A549 (cell line): ENCODE measurements at regions not wholly inside any gene's neighbourhood (a gene's known extent, or its start where the extent isn't known, plus 50 kb on each side); places are given as distances from the start of the nearest gene placed in this dataset.

Source experiments
- ATAC-seq, 2 experiments: fragments of 200-7000 bp in 1 of 2; fragments of >200 bp in 1 of 2; cut with Nextera tagmentation in 1 of 2; cut with Tn5 transposase in 1 of 2; 3 replicates each; pipeline versions ENCODE4 v1.8.0 to v1.9.1; 2018 to 2020; ENCODE audit warnings: mild to moderate bottlenecking in 1 of 2, moderate library complexity in 1 of 2
- CTCF ChIA-PET: fragments of 300-600 bp; sonication (Branson Sonifier 250); formaldehyde crosslinking; extraction: SDS; loops from one replicate; lab custom pipeline; 2021; ENCODE audit warnings: antibody characterized with exemption, inconsistent platforms; lab: Yijun Ruan, JAX
- POLR2A ChIA-PET: fragments of 350-600 bp; formaldehyde crosslinking; extraction: SDS; loops from one replicate; lab custom pipeline; 2021; ENCODE audit warnings: antibody characterized with exemption, inconsistent platforms; lab: Yijun Ruan, JAX
- DNase-seq, 2 experiments: peaks; one replicate each; pipeline versions ENCODE4 v3.0.0 to v3.0.0-alpha.2; 2011 to 2016; ENCODE audit warnings: low read depth in 1 of 2, low spot score in 1 of 2
- FAIRE-seq: peaks from 2 replicates; lab custom pipeline; 2011; peaks lifted over from hg19 to GRCh38; lab: Jason Lieb, UNC
- H3K27ac ChIP-seq, 2 experiments: fragments of >200 bp; sonication (Bioruptor Twin); formaldehyde crosslinking; 3 replicates each; pipeline ENCODE4 v1.5.1; 2016 to 2017
- H3K4me1 ChIP-seq: fragments of >200 bp; sonication (Bioruptor Twin); formaldehyde crosslinking; 3 replicates; pipeline ENCODE4 v1.6.1; 2016
- H3K4me2 ChIP-seq: fragments of >200 bp; sonication (Bioruptor Twin); formaldehyde crosslinking; 3 replicates; pipeline ENCODE4 v1.6.1; 2016
- H3K4me3 ChIP-seq: fragments of >200 bp; sonication (Bioruptor Twin); formaldehyde crosslinking; 3 replicates; pipeline ENCODE4 v1.5.1; 2016
- H3K9me3 ChIP-seq: fragments of >200 bp; sonication (Bioruptor Twin); formaldehyde crosslinking; 3 replicates; pipeline ENCODE4 v1.6.1; 2016
- CBX8 ChIP-seq: fragments of 200-600 bp; sonication (generic); IDR thresholded peaks from 2 replicates; pipeline ENCODE4 v1.6.1; 2016
- CEBPB ChIP-seq, 2 experiments: fragments of >200 bp in 1 of 2; sonication (Bioruptor Twin) in 1 of 2; formaldehyde crosslinking in 1 of 2; IDR thresholded peaks; 2 replicates each; pipeline ENCODE4 v1.6.1; 2012 to 2016
- EP300 ChIP-seq, 2 experiments: fragments of >200 bp; sonication (Bioruptor Twin); formaldehyde crosslinking; IDR thresholded peaks; 2 replicates in 1 of 2; 3 replicates in 1 of 2; pipeline ENCODE4 v1.6.1; 2016 to 2017
- FOSL2 ChIP-seq, 2 experiments: fragments of 450-650 bp in 1 of 2; fragments of >200 bp in 1 of 2; sonication (Bioruptor Twin) in 1 of 2; formaldehyde crosslinking; IDR thresholded peaks; 2 replicates each; pipeline versions ENCODE4 v1.5.0 to v1.6.1; 2016 to 2020; ENCODE audit warnings: mild to moderate bottlenecking in 1 of 2, moderate library complexity in 1 of 2
- FOXS1 ChIP-seq: fragments of 250-450 bp; sonication (Bioruptor Pico); IDR thresholded peaks from 2 replicates; pipeline ENCODE4 v1.5.0; 2020; ENCODE audit warnings: mild to moderate bottlenecking, moderate library complexity
- HEYL ChIP-seq: fragments of 250-450 bp; sonication (Bioruptor Pico); IDR thresholded peaks from 2 replicates; pipeline ENCODE4 v1.8.0; 2021; ENCODE audit warnings: mild to moderate bottlenecking, moderate library complexity
- HOXA7 ChIP-seq: fragments of 250-450 bp; sonication (Bioruptor Pico); IDR thresholded peaks from 2 replicates; pipeline ENCODE4 v1.5.0; 2020; ENCODE audit warnings: mild to moderate bottlenecking, moderate library complexity
- HOXB13 ChIP-seq: fragments of 250-450 bp; sonication (Bioruptor Pico); IDR thresholded peaks from 2 replicates; pipeline ENCODE4 v1.5.0; 2020; ENCODE audit warnings: low read depth, mild to moderate bottlenecking, moderate library complexity
- JUN ChIP-seq, 2 experiments: fragments of >200 bp; sonication (Bioruptor Twin); formaldehyde crosslinking; IDR thresholded peaks; 2 replicates in 1 of 2; 3 replicates in 1 of 2; pipeline ENCODE4 v1.6.1; 2016 to 2017
- KDM5A ChIP-seq: fragments of 200-600 bp; sonication (generic); IDR thresholded peaks from 2 replicates; pipeline ENCODE4 v1.6.1; 2016; ENCODE audit warnings: antibody characterized with exemption, mild to moderate bottlenecking
- MAFK ChIP-seq: fragments of 450-650 bp; IDR thresholded peaks from 2 replicates; pipeline ENCODE4 v1.6.1; 2014; ENCODE audit not compliant: partially characterized antibody
- MAZ ChIP-seq: fragments of 150-350 bp; IDR thresholded peaks from 2 replicates; pipeline ENCODE4 v1.6.1; 2014; ENCODE audit warnings: antibody characterized with exemption, low read depth, low read length, borderline replicate concordance
- MYC ChIP-seq: IDR thresholded peaks from 2 replicates; pipeline ENCODE4 v1.6.1; 2012; ENCODE audit warnings: mild to moderate bottlenecking, inconsistent platforms, low read length, improper control_type of control experiment, borderline replicate concordance
- NR3C1 ChIP-seq: fragments of >200 bp; sonication (Bioruptor Twin); formaldehyde crosslinking; IDR thresholded peaks from 3 replicates; pipeline ENCODE4 v1.6.1; 2017
- POLR2A ChIP-seq: IDR thresholded peaks from 2 replicates; pipeline ENCODE4 v1.6.1; 2012; ENCODE audit warnings: mild to moderate bottlenecking, low read length
- RCOR1 ChIP-seq: fragments of 150-350 bp; IDR thresholded peaks from 2 replicates; pipeline ENCODE4 v1.6.1; 2014; ENCODE audit warnings: antibody characterized with exemption, low read length, low read depth
- RFX5 ChIP-seq: fragments of 450-650 bp; IDR thresholded peaks from 2 replicates; pipeline ENCODE4 v1.7.1; 2014; ENCODE audit warnings: antibody characterized with exemption, mild to moderate bottlenecking, moderate library complexity
- SREBF2 ChIP-seq: fragments of 450-650 bp; IDR thresholded peaks from 2 replicates; pipeline ENCODE4 v1.6.1; 2014; ENCODE audit warnings: mild to moderate bottlenecking, moderate library complexity
- ZC3H11A ChIP-seq: fragments of 450-650 bp; IDR thresholded peaks from 2 replicates; pipeline ENCODE4 v1.6.1; 2014; ENCODE audit warnings: antibody characterized with exemption, mild to moderate bottlenecking
- WGBS: methylation state at CpG from one replicate; pipeline ENCODE4 v1.1.6; 2017; ENCODE audit errors: missing lambda C conversion rate; 5-methylcytosine and 5-hydroxymethylcytosine counted together
- TF ChIP-seq, protein P1 (sequence below): fragments of 250-450 bp; sonication (Bioruptor Pico); IDR thresholded peaks from 2 replicates; pipeline ENCODE4 v1.5.0; 2020; ENCODE audit warnings: low read depth, mild to moderate bottlenecking, moderate library complexity
- TF ChIP-seq, protein P2 (sequence below): fragments of 250-450 bp; sonication (Bioruptor Pico); IDR thresholded peaks from 2 replicates; pipeline ENCODE4 v1.5.0; 2021; ENCODE audit warnings: mild to moderate bottlenecking, moderate library complexity, borderline replicate concordance
- TF ChIP-seq, protein P3 (sequence below): fragments of 200-600 bp; sonication (generic); IDR thresholded peaks from 2 replicates; pipeline ENCODE4 v1.6.1; 2016; ENCODE audit warnings: antibody characterized with exemption, mild to moderate bottlenecking, moderate library complexity
- TF ChIP-seq, protein P4 (sequence below): fragments of >200 bp; sonication (Bioruptor Twin); formaldehyde crosslinking; IDR thresholded peaks from 3 replicates; pipeline ENCODE4 v1.6.1; 2016

DNA sequence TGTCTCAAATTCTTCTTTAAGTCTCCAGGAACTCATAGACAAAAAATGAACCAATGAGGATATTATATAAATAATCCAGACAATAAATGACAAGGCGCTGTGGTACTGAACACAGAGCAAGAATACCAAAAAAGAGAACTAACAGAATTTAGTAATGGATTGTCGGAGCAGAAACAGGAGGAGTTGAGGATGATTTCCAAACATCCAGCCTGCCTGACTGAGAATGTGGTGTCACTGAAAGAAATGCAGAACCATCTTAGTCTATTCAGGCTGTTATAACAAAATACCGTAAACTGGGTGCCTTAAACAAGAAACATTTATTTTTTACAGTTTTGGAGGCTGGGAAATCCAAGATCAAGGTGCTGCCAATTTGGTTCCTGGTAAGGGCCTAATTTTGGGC is 79.7 kb downstream of the RGS2 start:
- 53% methylated on average over 3 of the region's 3 CpGs for WGBS
- POLR2A ChIA-PET: no interaction called here
- CTCF ChIA-PET: no interaction called here

DNA sequence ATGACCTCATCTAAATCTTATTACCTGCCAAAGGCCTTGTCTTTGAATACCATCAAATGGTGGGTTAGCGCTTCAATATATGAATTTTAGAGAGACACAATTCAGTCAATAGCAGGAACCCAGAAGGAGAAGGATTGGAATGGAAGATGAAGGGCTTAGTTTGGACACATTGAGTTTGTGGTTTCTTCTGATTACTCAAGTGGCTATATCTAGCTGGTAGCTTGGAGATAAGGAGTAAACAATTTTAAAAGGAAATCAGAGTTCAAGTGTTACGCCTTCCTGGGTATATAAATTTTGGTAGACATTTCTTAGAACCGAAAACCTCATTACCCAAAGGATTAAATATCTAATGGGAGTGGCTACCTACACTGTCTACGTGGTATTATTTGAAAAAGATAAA is 80.2 kb downstream of the RGS2 start:
- H3K27ac ChIP-seq: no peak overlapping the region
- no peak for ATAC-seq
- no peaks in the 10 kb centered on the region for H3K4me1 ChIP-seq
- POLR2A ChIA-PET: no interaction called here
- 84% methylated on average over 4 of the region's 4 CpGs for WGBS
- H3K4me3 ChIP-seq: no peak overlapping the region
- no peak for FAIRE-seq
- CTCF ChIA-PET: no interaction called here
- H3K4me2 ChIP-seq: no peak overlapping the region
- TF ChIP-seq HOXB13 (CRISPR knock-in tag) (no peak), HEYL (CRISPR knock-in tag) (no peak), FOXS1 (no peak), SREBF2 (no peak), MAZ (no peak), CEBPB (IDR thresholded peaks at IDR 0.05) (no peak), ZC3H11A (no peak), KDM5A (no peak), FOSL2 (IDR thresholded peaks at IDR 0.05) (no peak), FOSL2 (CRISPR knock-in tag; IDR thresholded peaks at IDR 0.05) (no peak), EP300 (IDR thresholded peaks at IDR 0.05) (no peak), RCOR1 (no peak), POLR2A (no peak), HOXA7 (no peak), JUN (IDR thresholded peaks at IDR 0.05) (no peak)
- TF ChIP-seq, protein P1, sequence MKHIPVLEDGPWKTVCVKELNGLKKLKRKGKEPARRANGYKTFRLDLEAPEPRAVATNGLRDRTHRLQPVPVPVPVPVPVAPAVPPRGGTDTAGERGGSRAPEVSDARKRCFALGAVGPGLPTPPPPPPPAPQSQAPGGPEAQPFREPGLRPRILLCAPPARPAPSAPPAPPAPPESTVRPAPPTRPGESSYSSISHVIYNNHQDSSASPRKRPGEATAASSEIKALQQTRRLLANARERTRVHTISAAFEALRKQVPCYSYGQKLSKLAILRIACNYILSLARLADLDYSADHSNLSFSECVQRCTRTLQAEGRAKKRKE: no peak
- TF ChIP-seq, protein P2, sequence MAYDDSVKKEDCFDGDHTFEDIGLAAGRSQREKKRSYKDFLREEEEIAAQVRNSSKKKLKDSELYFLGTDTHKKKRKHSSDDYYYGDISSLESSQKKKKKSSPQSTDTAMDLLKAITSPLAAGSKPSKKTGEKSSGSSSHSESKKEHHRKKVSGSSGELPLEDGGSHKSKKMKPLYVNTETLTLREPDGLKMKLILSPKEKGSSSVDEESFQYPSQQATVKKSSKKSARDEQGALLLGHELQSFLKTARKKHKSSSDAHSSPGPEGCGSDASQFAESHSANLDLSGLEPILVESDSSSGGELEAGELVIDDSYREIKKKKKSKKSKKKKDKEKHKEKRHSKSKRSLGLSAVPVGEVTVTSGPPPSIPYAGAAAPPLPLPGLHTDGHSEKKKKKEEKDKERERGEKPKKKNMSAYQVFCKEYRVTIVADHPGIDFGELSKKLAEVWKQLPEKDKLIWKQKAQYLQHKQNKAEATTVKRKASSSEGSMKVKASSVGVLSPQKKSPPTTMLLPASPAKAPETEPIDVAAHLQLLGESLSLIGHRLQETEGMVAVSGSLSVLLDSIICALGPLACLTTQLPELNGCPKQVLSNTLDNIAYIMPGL (CRISPR knock-in tag): no peak
- H3K9me3 ChIP-seq: no peaks in the 10 kb centered on the region
- no peak for DNase-seq

More for the DNA sequence above, 79.7 kb downstream of the RGS2 start:
- no peaks in the 10 kb centered on the region for H3K4me1 ChIP-seq
- FAIRE-seq (no peak), ATAC-seq (no peak), DNase-seq (no peak)
- no peak overlapping the region for H3K4me2 ChIP-seq
- TF ChIP-seq RFX5: no peak
- TF ChIP-seq MYC: no peak
- no peak for TF ChIP-seq POLR2A
- TF ChIP-seq ZC3H11A: no peak
- TF ChIP-seq MAFK: no peak
- TF ChIP-seq NR3C1: no peak
- TF ChIP-seq CBX8: no peak
- no peak for TF ChIP-seq EP300 (IDR thresholded peaks at IDR 0.05)
- TF ChIP-seq, protein P3, sequence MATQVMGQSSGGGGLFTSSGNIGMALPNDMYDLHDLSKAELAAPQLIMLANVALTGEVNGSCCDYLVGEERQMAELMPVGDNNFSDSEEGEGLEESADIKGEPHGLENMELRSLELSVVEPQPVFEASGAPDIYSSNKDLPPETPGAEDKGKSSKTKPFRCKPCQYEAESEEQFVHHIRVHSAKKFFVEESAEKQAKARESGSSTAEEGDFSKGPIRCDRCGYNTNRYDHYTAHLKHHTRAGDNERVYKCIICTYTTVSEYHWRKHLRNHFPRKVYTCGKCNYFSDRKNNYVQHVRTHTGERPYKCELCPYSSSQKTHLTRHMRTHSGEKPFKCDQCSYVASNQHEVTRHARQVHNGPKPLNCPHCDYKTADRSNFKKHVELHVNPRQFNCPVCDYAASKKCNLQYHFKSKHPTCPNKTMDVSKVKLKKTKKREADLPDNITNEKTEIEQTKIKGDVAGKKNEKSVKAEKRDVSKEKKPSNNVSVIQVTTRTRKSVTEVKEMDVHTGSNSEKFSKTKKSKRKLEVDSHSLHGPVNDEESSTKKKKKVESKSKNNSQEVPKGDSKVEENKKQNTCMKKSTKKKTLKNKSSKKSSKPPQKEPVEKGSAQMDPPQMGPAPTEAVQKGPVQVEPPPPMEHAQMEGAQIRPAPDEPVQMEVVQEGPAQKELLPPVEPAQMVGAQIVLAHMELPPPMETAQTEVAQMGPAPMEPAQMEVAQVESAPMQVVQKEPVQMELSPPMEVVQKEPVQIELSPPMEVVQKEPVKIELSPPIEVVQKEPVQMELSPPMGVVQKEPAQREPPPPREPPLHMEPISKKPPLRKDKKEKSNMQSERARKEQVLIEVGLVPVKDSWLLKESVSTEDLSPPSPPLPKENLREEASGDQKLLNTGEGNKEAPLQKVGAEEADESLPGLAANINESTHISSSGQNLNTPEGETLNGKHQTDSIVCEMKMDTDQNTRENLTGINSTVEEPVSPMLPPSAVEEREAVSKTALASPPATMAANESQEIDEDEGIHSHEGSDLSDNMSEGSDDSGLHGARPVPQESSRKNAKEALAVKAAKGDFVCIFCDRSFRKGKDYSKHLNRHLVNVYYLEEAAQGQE: no peak
- no peak for TF ChIP-seq CEBPB (IDR thresholded peaks at IDR 0.05)
- TF ChIP-seq, protein P4, sequence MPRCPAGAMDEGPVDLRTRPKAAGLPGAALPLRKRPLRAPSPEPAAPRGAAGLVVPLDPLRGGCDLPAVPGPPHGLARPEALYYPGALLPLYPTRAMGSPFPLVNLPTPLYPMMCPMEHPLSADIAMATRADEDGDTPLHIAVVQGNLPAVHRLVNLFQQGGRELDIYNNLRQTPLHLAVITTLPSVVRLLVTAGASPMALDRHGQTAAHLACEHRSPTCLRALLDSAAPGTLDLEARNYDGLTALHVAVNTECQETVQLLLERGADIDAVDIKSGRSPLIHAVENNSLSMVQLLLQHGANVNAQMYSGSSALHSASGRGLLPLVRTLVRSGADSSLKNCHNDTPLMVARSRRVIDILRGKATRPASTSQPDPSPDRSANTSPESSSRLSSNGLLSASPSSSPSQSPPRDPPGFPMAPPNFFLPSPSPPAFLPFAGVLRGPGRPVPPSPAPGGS: no peak
- no peak overlapping the region for H3K27ac ChIP-seq
- H3K4me3 ChIP-seq: no peak overlapping the region
- no peaks in the 10 kb centered on the region for H3K9me3 ChIP-seq
